ENCODE measurements at regions not wholly inside any gene's neighbourhood (a gene's known extent, or its start where the extent isn't known, plus 50 kb on each side); places are given as distances from the start of the nearest gene placed in this dataset.
A peak's percentile ranks its signal among the peaks of the same experiment; 100 is the strongest.
"Not testable (repeated sequence)": the region's sequence is repeated elsewhere in the genome, so short reads cannot be mapped to it uniquely, and the experiment has no call there.

DNA sequence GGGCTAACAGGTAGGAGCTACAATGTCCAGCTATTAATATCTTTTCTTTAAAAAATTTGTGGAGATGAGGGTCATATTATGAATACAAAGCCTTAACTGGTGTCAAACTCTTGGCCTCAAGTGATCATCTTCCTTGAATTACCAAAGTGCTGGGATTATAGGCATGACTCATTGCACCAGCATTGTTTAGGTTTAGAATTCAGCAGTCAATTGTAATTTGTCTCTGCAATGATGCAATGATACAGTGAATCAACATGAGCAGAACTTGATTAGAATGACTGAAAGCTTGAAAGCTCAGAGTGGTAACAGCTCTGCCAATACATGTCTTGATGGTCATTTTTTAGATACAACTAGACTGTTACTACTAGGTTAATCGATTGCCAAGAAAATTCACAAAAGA lies 752.8 kb upstream of the MIR17HG start:
- DNase-seq (ENCODE audit: low spot score), result no peak

DNA sequence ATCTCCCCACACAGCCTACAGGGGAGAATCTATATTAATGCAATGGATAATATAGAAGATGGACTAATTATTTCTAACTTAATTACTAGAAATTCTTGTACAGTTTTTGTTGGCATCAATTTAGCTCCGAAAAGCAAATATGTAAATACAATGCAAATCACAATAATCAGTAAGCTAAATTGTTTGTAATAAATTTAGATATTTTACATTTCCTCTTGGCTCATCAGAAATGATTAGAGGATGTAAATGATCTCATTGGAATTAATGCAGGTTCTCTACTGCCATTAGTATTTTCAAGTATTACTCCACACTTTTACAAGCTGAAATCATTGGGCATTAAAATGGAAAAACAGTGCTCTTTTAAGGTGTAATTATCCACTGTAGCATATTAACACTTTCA lies 741.8 kb upstream of the MIR17HG start:
- no peak for DNase-seq (ENCODE audit: low spot score)

DNA sequence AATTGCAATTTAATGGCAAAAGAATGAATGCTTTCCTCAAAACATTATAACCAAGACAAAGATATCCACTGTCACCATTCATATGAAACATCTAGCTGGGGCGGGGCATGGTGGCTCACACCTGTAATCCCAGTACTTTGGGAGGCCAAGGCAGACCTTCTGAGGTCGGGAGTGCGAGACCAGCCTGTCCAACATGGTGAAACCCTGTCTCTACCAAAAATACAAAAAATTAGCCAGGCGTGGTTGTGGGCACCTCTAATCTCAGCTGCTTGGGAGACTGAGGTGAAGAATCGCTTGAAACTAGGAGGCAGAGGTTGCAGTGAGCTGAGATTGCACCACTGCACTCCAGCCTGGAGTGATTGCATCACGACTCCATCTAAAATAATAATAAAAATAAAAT lies 740.6 kb upstream of the MIR17HG start:
- DNase-seq (ENCODE audit: low spot score), result not testable (repeated sequence)

DNA sequence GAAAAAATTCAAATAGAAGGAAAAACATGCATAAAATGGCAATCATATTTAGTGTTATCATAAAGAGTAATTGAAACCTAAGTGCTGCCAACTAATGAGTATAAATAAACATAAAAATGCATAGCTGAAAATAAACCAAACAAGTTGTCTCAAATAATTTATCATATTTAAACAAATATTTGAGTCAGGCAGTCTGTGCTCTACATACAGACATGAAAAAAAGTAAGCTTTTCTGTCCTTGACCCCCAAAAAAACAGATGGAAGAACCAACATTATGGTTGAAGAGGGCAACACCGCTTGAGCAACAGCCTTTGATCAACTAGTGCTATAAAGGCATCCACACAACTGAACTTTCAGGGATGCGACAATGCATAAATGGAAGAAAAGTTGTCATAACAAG lies 735.1 kb upstream of the MIR17HG start:
- DNase-seq (ENCODE audit: low spot score), result no peak

DNA sequence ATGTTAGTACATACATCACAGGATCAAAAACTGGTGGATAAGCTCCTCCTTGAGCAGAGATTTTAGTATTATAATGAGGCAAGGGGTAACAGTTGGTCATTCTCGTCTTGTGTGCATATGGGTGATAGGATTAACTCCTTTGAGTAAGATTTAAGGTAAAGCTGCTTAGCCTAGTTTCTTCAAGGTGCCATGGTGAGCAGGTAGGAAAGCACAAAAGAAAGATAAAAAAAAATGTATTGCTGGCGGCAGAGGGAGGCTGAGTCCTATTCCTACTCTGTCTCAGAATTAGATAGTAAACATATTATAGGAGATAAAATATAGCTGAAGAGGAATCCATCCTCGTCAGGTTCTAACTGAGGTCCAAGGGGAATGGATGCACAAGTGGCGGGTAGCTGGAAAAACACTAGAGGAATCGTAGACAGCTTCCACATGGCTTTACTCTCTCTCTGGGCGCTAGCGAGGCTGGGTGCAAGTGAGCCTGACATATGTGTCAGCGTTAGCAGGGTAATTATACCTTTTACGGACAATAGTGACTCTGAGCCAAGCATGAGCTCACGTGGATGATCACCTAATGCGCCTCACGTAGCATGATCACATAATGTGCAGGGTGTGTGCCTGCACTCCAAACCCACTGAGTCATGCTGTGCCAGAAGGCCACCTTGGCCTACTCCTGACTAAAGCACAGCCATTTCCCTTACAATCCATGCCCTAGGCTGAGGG lies 734.3 kb upstream of the MIR17HG start:
- DNase-seq (ENCODE audit: low spot score), result no peak

DNA sequence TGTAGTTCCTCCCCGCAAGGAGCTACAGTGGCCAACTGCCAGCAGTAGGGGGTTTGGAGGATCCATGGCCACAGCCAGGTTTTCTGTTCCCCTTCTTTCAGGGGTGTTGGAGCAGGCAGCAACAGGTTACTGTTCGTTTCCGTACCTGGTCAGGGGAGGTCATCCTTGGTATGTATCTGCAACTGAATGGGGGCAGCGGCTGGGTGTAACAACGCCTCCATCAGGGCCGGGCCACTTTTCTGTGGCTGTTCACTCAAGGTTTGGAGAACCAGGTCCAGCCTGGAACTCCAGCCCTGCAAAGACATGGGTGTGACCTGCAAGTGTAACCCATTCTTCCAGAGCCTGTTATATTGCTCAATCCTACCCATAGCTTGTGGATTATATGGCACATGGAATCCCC lies 732.3 kb upstream of the MIR17HG start:
- DNase-seq (ENCODE audit: low spot score), result no peak

DNA sequence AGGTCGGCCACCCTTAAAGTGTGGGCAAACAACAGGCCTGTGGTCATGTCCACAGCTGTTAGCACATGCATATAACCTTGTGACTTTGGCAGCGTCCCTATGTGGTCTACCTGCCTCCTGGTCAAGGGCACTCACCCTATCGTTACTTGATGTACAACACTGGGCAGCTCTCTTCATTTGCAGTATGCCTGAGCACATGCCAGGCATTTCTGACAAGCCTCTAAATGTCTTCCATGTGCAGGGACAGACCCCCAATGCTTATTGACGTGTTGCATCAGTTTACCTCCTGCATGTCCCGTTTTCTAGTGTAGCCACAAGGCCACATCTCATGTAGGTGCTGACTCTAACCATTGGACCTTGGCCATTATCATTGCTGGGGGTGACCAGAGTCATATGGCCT lies 731.7 kb upstream of the MIR17HG start:
- DNase-seq (ENCODE audit: low spot score), result no peak

DNA sequence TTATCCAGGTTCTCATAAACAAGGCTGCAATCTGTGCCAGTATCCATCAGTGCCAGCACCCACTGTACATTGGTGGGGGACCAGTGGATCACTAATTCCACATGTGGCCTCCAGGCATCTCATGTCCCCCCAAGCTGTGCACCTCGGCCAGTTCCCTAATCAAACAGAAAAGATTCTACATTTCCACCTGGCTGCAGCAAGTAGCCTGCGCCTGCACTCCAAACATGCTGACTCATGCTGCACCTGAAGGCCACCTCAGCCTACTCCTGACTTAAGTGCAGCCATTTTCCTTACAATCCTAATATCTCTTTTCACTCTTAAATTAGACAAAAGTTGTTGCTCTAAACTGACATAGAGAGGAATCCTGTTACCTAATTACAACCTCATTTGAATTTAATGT lies 729.4 kb upstream of the MIR17HG start:
- no peak for DNase-seq (ENCODE audit: low spot score)

DNA sequence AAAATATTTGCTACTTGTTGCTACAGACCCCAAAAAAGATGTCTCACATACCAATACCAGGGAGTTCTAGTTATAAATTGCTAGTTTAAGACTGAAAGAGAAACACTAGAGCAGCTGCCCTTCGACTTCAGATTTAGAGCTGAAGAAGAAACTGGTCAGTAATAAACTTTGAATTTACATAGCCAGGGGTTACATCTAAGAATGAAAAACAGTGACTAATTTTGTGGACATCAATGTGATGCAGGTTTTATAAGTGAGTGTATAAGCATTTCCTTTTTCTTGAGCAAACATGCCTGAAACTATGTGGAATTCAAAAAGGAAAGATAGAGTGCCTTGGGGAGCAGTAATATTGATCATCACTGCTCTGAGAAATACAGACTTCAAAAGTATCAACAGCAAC lies 724.9 kb upstream of the MIR17HG start:
- no peak for DNase-seq (ENCODE audit: low spot score)

DNA sequence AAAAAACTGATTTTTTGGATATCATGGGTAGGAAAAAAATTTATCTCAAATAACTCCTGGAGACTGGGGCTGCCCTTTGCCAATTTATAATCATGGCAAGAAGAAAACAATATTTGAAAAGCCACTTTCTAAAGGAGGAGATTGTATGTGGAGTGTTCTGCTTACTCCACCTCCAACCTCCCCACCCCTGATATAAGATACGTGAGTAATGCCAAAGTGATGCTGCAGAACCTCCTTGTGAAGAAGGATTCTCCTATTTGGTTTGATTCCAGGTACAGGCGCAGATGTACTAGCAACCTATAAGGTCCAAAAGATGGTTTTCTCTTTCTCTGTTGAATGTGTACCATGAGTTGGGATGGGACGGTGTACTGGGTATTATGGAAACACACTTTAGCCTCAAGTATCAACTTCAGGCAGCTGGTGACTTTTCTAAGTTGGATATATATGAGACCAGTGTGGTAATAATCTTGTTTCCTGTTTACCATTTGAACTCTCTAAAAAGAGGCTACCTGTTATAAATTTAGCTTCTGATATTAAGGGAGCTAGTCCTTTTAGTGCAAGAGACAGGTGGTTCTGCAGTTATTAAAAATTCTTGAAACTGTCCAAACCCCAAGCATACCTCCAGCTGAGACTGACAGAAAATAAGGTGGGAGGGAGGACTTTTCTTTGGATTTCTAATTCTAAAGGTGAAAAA lies 724.0 kb upstream of the MIR17HG start:
- DNase-seq (ENCODE audit: low spot score), result no peak

DNA sequence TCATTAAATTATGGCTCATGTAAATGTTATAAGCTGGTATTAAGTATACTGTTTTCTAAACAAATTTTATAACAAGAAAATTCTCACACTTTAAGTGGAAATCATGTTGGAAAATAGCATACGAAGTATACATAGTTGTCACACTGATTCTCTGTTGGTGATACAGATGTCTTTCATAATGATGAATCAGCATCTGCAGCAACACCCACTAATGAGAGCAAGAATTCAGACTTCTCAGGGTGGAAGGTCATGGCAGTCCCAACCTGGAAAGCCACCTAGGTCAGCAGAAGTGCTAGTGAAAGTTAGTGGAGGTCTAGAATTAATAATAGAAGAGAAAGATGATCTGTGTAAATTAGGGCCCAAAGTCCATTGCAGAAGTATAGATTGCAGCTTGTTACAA lies 719.7 kb upstream of the MIR17HG start:
- no peak for DNase-seq (ENCODE audit: low spot score)

DNA sequence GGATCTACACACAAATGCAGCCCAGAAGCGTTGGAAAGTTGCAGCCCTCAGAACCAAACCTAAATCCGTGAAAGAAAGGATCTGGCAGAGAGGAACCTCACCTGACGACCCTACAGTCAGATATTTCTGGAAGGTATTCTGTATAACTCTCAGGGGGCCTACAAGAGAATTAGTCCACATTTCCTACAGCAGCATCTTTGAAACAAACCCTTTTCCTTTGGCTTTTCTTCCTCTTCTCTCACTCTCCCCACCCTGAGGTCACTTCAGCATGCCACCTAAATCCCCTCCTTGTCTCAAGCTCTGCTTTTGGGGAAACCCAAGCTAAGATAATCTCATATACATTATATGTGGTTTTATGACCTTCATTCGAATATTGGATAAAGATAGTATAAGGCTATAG lies 719.0 kb upstream of the MIR17HG start:
- DNase-seq (ENCODE audit: low spot score), result no peak

DNA sequence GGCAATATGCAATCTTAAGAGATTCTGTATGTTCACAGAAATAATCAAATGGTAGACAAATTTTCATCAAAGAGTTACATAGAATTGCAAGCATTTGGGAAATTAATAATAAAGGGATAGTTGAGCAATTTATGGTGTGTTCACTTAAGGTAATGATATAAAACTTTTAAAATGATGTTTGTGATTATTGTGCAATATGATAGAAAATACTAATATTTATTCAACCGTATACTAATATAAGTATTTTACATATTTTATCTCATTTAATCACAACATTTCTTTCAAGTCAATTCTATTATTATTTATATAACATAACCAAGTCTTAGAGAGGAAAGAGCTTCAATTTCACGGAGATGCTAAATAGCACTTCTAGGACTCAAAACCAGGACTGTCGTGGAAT lies 716.8 kb upstream of the MIR17HG start:
- no peak for DNase-seq (ENCODE audit: low spot score)

DNA sequence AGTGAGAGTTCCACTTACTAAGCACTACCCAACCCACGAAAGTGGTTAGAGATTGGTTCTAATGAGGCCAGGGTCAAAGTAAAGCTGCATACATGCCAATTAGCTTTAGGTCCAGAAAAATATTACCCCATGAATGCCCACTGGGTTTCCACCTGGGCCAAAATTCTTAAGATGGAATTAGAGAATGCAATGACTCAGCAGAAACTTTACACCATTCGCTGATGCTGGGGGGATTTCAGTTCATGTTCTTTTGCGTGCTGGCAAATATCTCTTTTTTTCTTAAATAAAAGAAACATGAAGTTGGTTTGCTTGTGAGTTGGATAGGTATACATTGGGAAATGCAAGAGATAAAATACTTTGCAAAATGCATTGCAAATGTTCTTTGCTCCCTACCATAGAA lies 715.3 kb upstream of the MIR17HG start:
- DNase-seq (ENCODE audit: low spot score), result no peak

DNA sequence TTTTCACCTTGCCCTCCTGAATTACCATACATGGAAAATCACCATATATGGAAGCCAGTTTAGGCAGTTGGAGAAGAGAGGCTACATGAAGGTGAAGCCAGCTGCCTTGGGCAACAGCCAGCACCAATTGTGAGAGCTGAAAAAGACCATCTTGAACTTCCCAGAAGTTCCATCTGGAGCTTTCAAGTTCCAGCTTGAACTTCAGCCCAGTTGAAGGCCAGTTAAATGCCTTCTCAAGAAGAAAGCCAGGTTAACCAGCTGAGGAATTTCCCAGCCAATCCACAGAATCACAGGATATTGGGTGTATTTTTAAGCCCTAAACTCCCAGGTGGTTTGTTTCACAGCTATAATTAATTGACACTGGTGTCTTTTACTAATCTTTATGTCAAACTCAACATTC lies 713.6 kb upstream of the MIR17HG start:
- no peak for DNase-seq (ENCODE audit: low spot score)

DNA sequence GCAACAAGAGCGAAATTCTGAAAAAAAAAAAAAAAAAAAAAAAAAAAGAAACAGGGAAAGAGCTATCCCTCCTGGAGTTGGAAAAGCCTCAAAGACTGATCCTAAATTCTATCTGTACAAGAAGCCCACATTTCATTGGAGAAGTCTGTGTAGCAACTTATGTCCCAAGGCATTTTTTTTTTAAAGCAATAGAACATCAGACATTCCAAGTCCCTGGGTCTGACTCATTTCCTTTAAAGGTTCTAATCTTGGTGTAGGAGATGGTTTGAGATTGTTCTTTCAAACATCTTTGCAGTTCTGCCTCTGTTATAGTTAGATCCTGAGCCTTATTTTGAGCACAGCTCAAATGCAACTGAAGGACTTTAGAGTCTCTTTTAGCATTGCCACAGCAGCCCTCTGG lies 706.5 kb upstream of the MIR17HG start:
- peak; percentile 7 for DNase-seq (ENCODE audit: low spot score)

DNA sequence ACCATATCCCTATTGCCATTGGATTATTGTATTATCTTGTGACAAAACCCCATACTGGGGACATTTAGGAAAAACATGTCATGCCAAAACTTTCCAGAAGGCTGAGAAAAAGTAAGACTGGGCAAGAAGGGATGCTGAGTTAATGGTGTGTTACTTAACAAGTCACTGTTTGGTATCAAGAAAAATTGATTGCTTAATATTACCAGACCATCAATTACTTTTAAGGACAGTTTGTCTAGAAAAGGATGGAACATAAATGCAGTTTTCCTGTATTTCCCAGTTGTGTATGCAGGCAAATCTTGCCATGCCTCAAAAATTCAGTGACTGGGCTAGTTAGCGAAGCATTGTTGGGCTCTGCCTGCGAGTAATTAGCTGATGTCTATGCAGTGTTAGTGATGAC lies 705.6 kb upstream of the MIR17HG start:
- DNase-seq (ENCODE audit: low spot score), result no peak

DNA sequence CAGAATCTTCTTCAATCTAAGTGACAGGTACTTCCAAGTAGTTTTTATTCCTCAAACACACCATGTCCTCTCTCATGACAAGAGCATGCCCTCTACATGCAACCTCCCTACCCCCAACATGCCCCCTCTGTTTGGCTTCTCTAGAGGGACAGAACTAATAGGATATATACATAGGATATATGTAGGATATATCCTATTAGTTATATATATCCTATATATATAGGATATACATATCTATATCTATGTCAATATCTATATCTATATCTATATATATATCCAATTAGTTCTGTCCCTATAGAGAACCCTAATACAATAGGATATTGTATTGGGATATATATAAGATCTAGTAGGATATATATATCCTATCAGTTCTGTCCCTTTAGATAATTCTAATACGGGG lies 701.9 kb upstream of the MIR17HG start:
- no peak for DNase-seq (ENCODE audit: low spot score)

DNA sequence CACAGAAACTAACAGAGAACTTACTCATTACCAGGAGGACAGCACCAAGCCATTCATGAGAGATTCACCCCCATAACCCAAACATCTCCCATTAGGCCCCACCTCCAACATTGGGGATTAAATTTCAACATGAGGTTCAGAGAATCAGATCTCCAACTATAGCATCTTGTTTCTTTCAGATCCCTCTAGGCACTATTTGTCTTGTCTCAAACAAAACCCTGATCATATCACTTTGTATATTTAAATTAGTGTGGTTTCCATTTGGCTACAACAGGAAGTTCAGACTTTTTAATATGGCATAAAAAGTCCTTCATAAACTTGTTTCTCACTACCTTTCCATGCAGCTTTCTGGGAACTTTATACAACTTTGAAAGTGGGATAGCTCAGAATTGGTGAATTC lies 699.0 kb upstream of the MIR17HG start:
- DNase-seq (ENCODE audit: low spot score), result no peak

DNA sequence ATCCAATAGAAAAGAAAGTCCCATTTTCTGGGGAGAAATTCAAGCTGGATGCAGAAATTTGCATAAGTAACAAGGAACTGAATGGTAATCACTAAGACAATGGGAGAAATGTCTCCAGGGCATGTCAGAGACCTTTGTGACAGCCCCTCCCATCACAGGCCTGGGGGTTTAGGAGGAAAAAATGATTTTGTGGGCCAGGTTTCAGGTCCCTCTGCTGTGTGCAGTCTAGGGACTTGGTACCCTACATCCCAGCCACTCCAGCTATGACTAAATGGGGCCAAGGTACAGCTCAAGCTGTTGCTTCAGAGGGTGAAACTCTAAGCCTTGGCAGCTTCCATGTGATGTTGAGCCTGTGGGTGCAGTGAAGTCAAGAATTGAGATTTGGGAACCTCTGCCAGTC lies 695.5 kb upstream of the MIR17HG start:
- DNase-seq (ENCODE audit: low spot score), result no peak

DNA sequence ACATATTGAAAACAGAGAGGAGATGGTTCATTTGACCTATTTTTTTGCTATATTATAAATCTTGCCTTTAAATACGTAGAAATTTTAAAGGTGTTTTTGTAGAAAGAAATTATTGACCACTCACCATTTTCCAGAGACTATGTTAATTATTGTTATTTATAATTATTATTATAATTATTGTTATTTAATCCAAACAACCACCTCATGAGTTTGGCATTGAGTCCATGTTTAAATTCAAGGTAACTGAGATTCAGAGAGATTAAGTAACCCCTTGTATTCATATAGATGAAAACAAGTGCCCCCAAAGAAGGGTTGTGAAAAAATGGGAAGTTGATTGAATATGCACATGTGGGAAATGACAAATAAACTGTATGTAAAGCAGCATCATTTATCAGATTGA lies 692.5 kb upstream of the MIR17HG start:
- no peak for DNase-seq (ENCODE audit: low spot score)

DNA sequence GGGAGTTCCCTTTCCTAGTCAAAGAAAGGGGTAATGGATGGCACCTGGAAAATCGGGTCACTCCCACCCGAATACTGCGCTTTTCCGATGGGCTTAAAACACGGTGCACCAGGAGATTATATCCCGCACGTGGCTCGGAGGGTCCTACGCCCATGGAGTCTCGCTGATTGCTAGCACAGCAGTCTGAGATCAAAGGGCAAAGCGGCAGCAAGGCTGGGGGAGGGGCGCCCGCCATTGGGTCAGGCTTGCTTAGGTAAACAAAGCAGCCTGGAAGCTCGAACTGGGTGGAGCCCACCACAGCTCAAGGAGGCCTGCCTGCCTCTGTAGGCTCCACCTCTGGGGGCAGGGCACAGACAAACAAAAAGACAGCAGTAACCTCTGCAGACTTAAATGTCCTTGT lies 683.3 kb upstream of the MIR17HG start:
- not testable (repeated sequence) for DNase-seq (ENCODE audit: low spot score)

DNA sequence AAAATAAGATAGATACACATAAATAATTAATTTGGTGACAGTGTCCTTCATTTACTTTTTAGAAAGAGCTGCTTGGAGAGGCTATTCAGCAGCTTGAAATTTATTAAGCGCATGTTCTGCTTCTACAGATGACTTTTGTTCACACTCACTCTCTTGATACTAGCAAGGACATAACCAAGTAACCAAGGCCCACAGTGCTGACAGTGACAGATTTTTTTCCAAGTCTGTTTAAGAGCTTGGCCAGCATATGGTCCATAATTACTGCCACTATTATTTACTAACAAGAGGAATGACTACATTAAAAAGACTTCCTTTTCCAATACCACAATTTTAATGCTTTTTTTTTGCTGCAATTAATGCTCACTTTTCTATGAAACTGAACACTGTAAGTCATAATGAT lies 673.7 kb upstream of the MIR17HG start:
- no peak for DNase-seq (ENCODE audit: low spot score)

DNA sequence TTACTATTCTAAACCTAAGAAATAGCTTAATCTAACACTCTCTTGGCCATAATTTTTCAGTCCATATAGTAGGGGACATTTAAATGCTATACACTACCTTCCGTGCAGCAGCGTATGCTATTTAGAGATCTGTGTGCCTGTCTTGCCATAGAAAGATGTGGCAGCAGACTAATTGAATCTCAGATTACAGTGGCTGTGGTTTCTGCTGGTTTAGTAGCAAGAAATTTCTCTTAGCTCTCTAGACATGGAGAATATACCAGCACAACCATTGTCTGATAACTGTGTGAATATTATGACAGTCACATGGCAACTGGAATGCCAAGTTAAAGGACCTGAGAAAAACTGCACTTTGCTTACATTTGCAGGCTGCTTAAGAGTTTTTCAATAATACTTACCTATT lies 672.4 kb upstream of the MIR17HG start:
- no peak for DNase-seq (ENCODE audit: low spot score)

Measured in COLO829 (cell line).